A549 (cell line): ENCODE measurements at regions not wholly inside any gene's neighbourhood (a gene's known extent, or its start where the extent isn't known, plus 50 kb on each side); places are given as distances from the start of the nearest gene placed in this dataset.

ENCODE experiments used
- ATAC-seq, 2 experiments: fragments of 200-7000 bp in 1 of 2; fragments of >200 bp in 1 of 2; cut with Nextera tagmentation in 1 of 2; cut with Tn5 transposase in 1 of 2; 3 replicates each; pipeline versions ENCODE4 v1.8.0 to v1.9.1; 2018 to 2020; ENCODE audit warnings: mild to moderate bottlenecking in 1 of 2, moderate library complexity in 1 of 2
- CTCF ChIA-PET: fragments of 300-600 bp; sonication (Branson Sonifier 250); formaldehyde crosslinking; extraction: SDS; loops from one replicate; lab custom pipeline; 2021; ENCODE audit warnings: antibody characterized with exemption, inconsistent platforms; lab: Yijun Ruan, JAX
- POLR2A ChIA-PET: fragments of 350-600 bp; formaldehyde crosslinking; extraction: SDS; loops from one replicate; lab custom pipeline; 2021; ENCODE audit warnings: antibody characterized with exemption, inconsistent platforms; lab: Yijun Ruan, JAX
- DNase-seq, 2 experiments: peaks; one replicate each; pipeline versions ENCODE4 v3.0.0 to v3.0.0-alpha.2; 2011 to 2016; ENCODE audit warnings: low read depth in 1 of 2, low spot score in 1 of 2
- FAIRE-seq: peaks from 2 replicates; lab custom pipeline; 2011; peaks lifted over from hg19 to GRCh38; lab: Jason Lieb, UNC
- H3K27ac ChIP-seq, 2 experiments: fragments of >200 bp; sonication (Bioruptor Twin); formaldehyde crosslinking; 3 replicates each; pipeline ENCODE4 v1.5.1; 2016 to 2017
- H3K4me1 ChIP-seq: fragments of >200 bp; sonication (Bioruptor Twin); formaldehyde crosslinking; 3 replicates; pipeline ENCODE4 v1.6.1; 2016
- H3K4me2 ChIP-seq: fragments of >200 bp; sonication (Bioruptor Twin); formaldehyde crosslinking; 3 replicates; pipeline ENCODE4 v1.6.1; 2016
- H3K4me3 ChIP-seq: fragments of >200 bp; sonication (Bioruptor Twin); formaldehyde crosslinking; 3 replicates; pipeline ENCODE4 v1.5.1; 2016
- H3K9me3 ChIP-seq: fragments of >200 bp; sonication (Bioruptor Twin); formaldehyde crosslinking; 3 replicates; pipeline ENCODE4 v1.6.1; 2016
- ATOH8 ChIP-seq: fragments of 250-450 bp; sonication (Bioruptor Pico); IDR thresholded peaks from 2 replicates; pipeline ENCODE4 v1.5.0; 2020; ENCODE audit warnings: low read depth, mild to moderate bottlenecking, moderate library complexity
- CBX8 ChIP-seq: fragments of 200-600 bp; sonication (generic); IDR thresholded peaks from 2 replicates; pipeline ENCODE4 v1.6.1; 2016
- CHD2 ChIP-seq: fragments of 150-350 bp; IDR thresholded peaks from 2 replicates; pipeline ENCODE4 v1.6.1; 2014; ENCODE audit warnings: low read length; ENCODE audit not compliant: partially characterized antibody
- EHF ChIP-seq: fragments of 250-450 bp; sonication (Bioruptor Pico); IDR thresholded peaks from 2 replicates; pipeline ENCODE4 v1.5.0; 2020; ENCODE audit warnings: mild to moderate bottlenecking
- EHMT2 ChIP-seq: fragments of 200-600 bp; sonication (generic); IDR thresholded peaks from 2 replicates; pipeline ENCODE4 v1.6.1; 2016; ENCODE audit warnings: antibody characterized with exemption, low read depth, mild to moderate bottlenecking, moderate library complexity
- EP300 ChIP-seq, 2 experiments: fragments of >200 bp; sonication (Bioruptor Twin); formaldehyde crosslinking; IDR thresholded peaks; 2 replicates in 1 of 2; 3 replicates in 1 of 2; pipeline ENCODE4 v1.6.1; 2016 to 2017
- ESRRA ChIP-seq: fragments of 150-350 bp; IDR thresholded peaks from 2 replicates; pipeline ENCODE4 v1.6.1; 2014; ENCODE audit warnings: mild to moderate bottlenecking, low read length, borderline replicate concordance
- FOSL2 ChIP-seq, 2 experiments: fragments of 450-650 bp in 1 of 2; fragments of >200 bp in 1 of 2; sonication (Bioruptor Twin) in 1 of 2; formaldehyde crosslinking; IDR thresholded peaks; 2 replicates each; pipeline versions ENCODE4 v1.5.0 to v1.6.1; 2016 to 2020; ENCODE audit warnings: mild to moderate bottlenecking in 1 of 2, moderate library complexity in 1 of 2
- FOXS1 ChIP-seq: fragments of 250-450 bp; sonication (Bioruptor Pico); IDR thresholded peaks from 2 replicates; pipeline ENCODE4 v1.5.0; 2020; ENCODE audit warnings: mild to moderate bottlenecking, moderate library complexity
- GATA3 ChIP-seq: IDR thresholded peaks from 2 replicates; pipeline ENCODE4 v1.6.1; 2012; ENCODE audit warnings: borderline replicate concordance
- HDAC2 ChIP-seq: fragments of 200-600 bp; sonication (generic); IDR thresholded peaks from 2 replicates; pipeline ENCODE4 v1.6.1; 2016
- HOXA7 ChIP-seq: fragments of 250-450 bp; sonication (Bioruptor Pico); IDR thresholded peaks from 2 replicates; pipeline ENCODE4 v1.5.0; 2020; ENCODE audit warnings: mild to moderate bottlenecking, moderate library complexity
- HOXB5 ChIP-seq: fragments of 250-450 bp; sonication (Bioruptor Pico); IDR thresholded peaks from 2 replicates; pipeline ENCODE4 v1.5.0; 2020; ENCODE audit warnings: mild to moderate bottlenecking, moderate library complexity
- JUN ChIP-seq, 2 experiments: fragments of >200 bp; sonication (Bioruptor Twin); formaldehyde crosslinking; IDR thresholded peaks; 2 replicates in 1 of 2; 3 replicates in 1 of 2; pipeline ENCODE4 v1.6.1; 2016 to 2017
- KDM5A ChIP-seq: fragments of 200-600 bp; sonication (generic); IDR thresholded peaks from 2 replicates; pipeline ENCODE4 v1.6.1; 2016; ENCODE audit warnings: antibody characterized with exemption, mild to moderate bottlenecking
- MYC ChIP-seq: IDR thresholded peaks from 2 replicates; pipeline ENCODE4 v1.6.1; 2012; ENCODE audit warnings: mild to moderate bottlenecking, inconsistent platforms, low read length, improper control_type of control experiment, borderline replicate concordance
- NPAS2 ChIP-seq: fragments of 250-450 bp; sonication (Bioruptor Pico); IDR thresholded peaks from 2 replicates; pipeline ENCODE4 v1.8.0; 2022; ENCODE audit warnings: mild to moderate bottlenecking, moderate library complexity, borderline replicate concordance
- NR3C1 ChIP-seq: fragments of >200 bp; sonication (Bioruptor Twin); formaldehyde crosslinking; IDR thresholded peaks from 3 replicates; pipeline ENCODE4 v1.6.1; 2017
- RAD21 ChIP-seq, 2 experiments: fragments of >200 bp in 1 of 2; sonication (Bioruptor Twin) in 1 of 2; formaldehyde crosslinking in 1 of 2; IDR thresholded peaks in 1 of 2; conservative IDR thresholded peaks in 1 of 2; 2 replicates in 1 of 2; 3 replicates in 1 of 2; pipeline ENCODE4 v1.6.1; 2012 to 2018; ENCODE audit warnings: inconsistent platforms in 1 of 2
- RFX5 ChIP-seq: fragments of 450-650 bp; IDR thresholded peaks from 2 replicates; pipeline ENCODE4 v1.7.1; 2014; ENCODE audit warnings: antibody characterized with exemption, mild to moderate bottlenecking, moderate library complexity
- RNF2 ChIP-seq: fragments of 200-600 bp; sonication (generic); IDR thresholded peaks from 2 replicates; pipeline ENCODE4 v1.6.1; 2016; ENCODE audit warnings: low read depth, mild to moderate bottlenecking, antibody characterized with exemption, moderate library complexity, borderline replicate concordance
- TFCP2L1 ChIP-seq: fragments of 250-450 bp; sonication (Bioruptor Pico); IDR thresholded peaks from 2 replicates; pipeline ENCODE4 v1.5.0; 2021; ENCODE audit warnings: mild to moderate bottlenecking
- ZC3H11A ChIP-seq: fragments of 450-650 bp; IDR thresholded peaks from 2 replicates; pipeline ENCODE4 v1.6.1; 2014; ENCODE audit warnings: antibody characterized with exemption, mild to moderate bottlenecking
- ZFP36 ChIP-seq: fragments of 450-650 bp; IDR thresholded peaks from 2 replicates; pipeline ENCODE4 v1.6.1; 2014; ENCODE audit warnings: borderline replicate concordance; ENCODE audit not compliant: partially characterized antibody
- ZNF302 ChIP-seq: fragments of 250-450 bp; sonication (Bioruptor Pico); IDR thresholded peaks from 2 replicates; pipeline ENCODE4 v1.9.0; 2021; ENCODE audit warnings: inconsistent platforms, mild to moderate bottlenecking, moderate library complexity
- ZSCAN20 ChIP-seq: fragments of 250-450 bp; sonication (Bioruptor Pico); IDR thresholded peaks from 2 replicates; pipeline ENCODE4 v1.8.0; 2022; ENCODE audit warnings: mild to moderate bottlenecking, moderate library complexity
- WGBS: methylation state at CpG from one replicate; pipeline ENCODE4 v1.1.6; 2017; ENCODE audit errors: missing lambda C conversion rate; 5-methylcytosine and 5-hydroxymethylcytosine counted together
- TF ChIP-seq, protein P1 (sequence below): fragments of 200-600 bp; sonication (generic); IDR thresholded peaks from 2 replicates; pipeline ENCODE4 v1.6.1; 2016; ENCODE audit warnings: antibody characterized with exemption, mild to moderate bottlenecking, moderate library complexity
- TF ChIP-seq, protein P2 (sequence below): fragments of 250-450 bp; sonication (Bioruptor Pico); IDR thresholded peaks from 2 replicates; pipeline ENCODE4 v1.5.0; 2021; ENCODE audit warnings: mild to moderate bottlenecking, moderate library complexity, borderline replicate concordance

DNA sequence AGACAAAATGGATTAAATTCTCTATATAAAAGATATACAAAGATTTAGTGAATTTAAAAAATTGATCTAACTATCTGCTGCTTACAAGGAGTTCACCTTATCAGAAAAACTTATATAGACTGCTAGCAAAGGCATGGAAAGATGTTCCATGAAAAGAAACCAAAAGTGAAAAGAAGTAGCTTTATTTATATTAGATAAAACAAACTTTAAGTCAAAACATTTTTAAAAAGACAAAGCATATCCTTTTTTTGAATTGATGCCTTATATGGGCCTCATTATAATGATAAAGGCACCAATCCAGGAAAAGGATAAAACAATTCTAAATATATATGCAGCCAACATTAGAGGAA is 334.2 kb downstream of the MEI4 start:
- Histone ChIP-seq H3K9me3 (no peaks in the 10 kb centered on the region), H3K4me2 (no peak overlapping the region), H3K27ac (no peak overlapping the region), H3K4me3 (no peak overlapping the region), H3K4me1 (no peaks in the 10 kb centered on the region)
- ChIA-PET POLR2A (no interaction called here), CTCF (no interaction called here)
- FAIRE-seq (no peak), DNase-seq (no peak), ATAC-seq (no peak)
- TF ChIP-seq NR3C1 = no peak
- TF ChIP-seq ZC3H11A = no peak
- no peak for TF ChIP-seq HOXB5 (CRISPR knock-in tag)
- no peak for TF ChIP-seq CBX8
- no peak for TF ChIP-seq RFX5
- TF ChIP-seq GATA3 = no peak
- no peak for TF ChIP-seq FOSL2 (IDR thresholded peaks at IDR 0.05)
- no peak for TF ChIP-seq FOSL2 (CRISPR knock-in tag; IDR thresholded peaks at IDR 0.05)
- TF ChIP-seq ESRRA = no peak
- no peak for TF ChIP-seq JUN (IDR thresholded peaks at IDR 0.05)
- no peak for TF ChIP-seq EHF (CRISPR knock-in tag)
- no peak for TF ChIP-seq RAD21 (conservative IDR thresholded peaks at IDR 0.05 in 1 of 2, IDR thresholded peaks at IDR 0.05 in 1 of 2)
- no peak for TF ChIP-seq ATOH8 (CRISPR knock-in tag)
- TF ChIP-seq EHMT2 = no peak
- TF ChIP-seq ZNF302 (CRISPR knock-in tag) = no peak
- no peak for TF ChIP-seq MYC
- TF ChIP-seq HOXA7 (CRISPR knock-in tag) = no peak
- TF ChIP-seq TFCP2L1 (CRISPR knock-in tag) = no peak
- no peak for TF ChIP-seq NPAS2

- Histone ChIP-seq H3K27ac (no peak overlapping the region), H3K4me2 (no peak overlapping the region), H3K9me3 (no peaks in the 10 kb centered on the region), H3K4me1 (no peaks in the 10 kb centered on the region), H3K4me3 (no peak overlapping the region)
- 10% methylated on average over 1 of the region's 1 CpG for WGBS
- no peak for FAIRE-seq
- no peak for TF ChIP-seq EHF (CRISPR knock-in tag)
- TF ChIP-seq, protein P1, sequence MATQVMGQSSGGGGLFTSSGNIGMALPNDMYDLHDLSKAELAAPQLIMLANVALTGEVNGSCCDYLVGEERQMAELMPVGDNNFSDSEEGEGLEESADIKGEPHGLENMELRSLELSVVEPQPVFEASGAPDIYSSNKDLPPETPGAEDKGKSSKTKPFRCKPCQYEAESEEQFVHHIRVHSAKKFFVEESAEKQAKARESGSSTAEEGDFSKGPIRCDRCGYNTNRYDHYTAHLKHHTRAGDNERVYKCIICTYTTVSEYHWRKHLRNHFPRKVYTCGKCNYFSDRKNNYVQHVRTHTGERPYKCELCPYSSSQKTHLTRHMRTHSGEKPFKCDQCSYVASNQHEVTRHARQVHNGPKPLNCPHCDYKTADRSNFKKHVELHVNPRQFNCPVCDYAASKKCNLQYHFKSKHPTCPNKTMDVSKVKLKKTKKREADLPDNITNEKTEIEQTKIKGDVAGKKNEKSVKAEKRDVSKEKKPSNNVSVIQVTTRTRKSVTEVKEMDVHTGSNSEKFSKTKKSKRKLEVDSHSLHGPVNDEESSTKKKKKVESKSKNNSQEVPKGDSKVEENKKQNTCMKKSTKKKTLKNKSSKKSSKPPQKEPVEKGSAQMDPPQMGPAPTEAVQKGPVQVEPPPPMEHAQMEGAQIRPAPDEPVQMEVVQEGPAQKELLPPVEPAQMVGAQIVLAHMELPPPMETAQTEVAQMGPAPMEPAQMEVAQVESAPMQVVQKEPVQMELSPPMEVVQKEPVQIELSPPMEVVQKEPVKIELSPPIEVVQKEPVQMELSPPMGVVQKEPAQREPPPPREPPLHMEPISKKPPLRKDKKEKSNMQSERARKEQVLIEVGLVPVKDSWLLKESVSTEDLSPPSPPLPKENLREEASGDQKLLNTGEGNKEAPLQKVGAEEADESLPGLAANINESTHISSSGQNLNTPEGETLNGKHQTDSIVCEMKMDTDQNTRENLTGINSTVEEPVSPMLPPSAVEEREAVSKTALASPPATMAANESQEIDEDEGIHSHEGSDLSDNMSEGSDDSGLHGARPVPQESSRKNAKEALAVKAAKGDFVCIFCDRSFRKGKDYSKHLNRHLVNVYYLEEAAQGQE = peak; percentile 31; the same call in 1 of the 2 replicates
- ChIA-PET CTCF (no interaction called here), POLR2A (no interaction called here)
- DNase-seq = no peak
- ATAC-seq = no peak
These were observed 357.3 kb downstream of the MEI4 start for GRCh38 chr6:78010130-78010529.

GRCh38 chr6:78020586-78020985 is 367.7 kb downstream of the MEI4 start:
- FAIRE-seq = no peak
- 15% methylated on average over 3 of the region's 3 CpGs for WGBS
- POLR2A ChIA-PET = no interaction called here
- H3K27ac ChIP-seq = no peak overlapping the region
- TF ChIP-seq, protein P2, sequence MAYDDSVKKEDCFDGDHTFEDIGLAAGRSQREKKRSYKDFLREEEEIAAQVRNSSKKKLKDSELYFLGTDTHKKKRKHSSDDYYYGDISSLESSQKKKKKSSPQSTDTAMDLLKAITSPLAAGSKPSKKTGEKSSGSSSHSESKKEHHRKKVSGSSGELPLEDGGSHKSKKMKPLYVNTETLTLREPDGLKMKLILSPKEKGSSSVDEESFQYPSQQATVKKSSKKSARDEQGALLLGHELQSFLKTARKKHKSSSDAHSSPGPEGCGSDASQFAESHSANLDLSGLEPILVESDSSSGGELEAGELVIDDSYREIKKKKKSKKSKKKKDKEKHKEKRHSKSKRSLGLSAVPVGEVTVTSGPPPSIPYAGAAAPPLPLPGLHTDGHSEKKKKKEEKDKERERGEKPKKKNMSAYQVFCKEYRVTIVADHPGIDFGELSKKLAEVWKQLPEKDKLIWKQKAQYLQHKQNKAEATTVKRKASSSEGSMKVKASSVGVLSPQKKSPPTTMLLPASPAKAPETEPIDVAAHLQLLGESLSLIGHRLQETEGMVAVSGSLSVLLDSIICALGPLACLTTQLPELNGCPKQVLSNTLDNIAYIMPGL = no peak
- TF ChIP-seq RNF2 = no peak
- TF ChIP-seq RAD21 (conservative IDR thresholded peaks at IDR 0.05 in 1 of 2, IDR thresholded peaks at IDR 0.05 in 1 of 2) = no peak
- TF ChIP-seq EHMT2 = no peak
- TF ChIP-seq MYC = no peak
- no peak for TF ChIP-seq CHD2
- no peak for TF ChIP-seq HOXA7 (CRISPR knock-in tag)
- no peak for TF ChIP-seq ZSCAN20 (CRISPR knock-in tag)
- TF ChIP-seq ZFP36 = no peak
- TF ChIP-seq FOXS1 (CRISPR knock-in tag) = no peak
- no peak for TF ChIP-seq EP300 (IDR thresholded peaks at IDR 0.05)
- no peak for TF ChIP-seq HDAC2
- no peak for TF ChIP-seq KDM5A
- no peak for TF ChIP-seq NR3C1
- no peak for TF ChIP-seq GATA3
- TF ChIP-seq, all 56 proteins: peak for 0
- Histone ChIP-seq H3K4me2 (no peak overlapping the region), H3K4me3 (no peak overlapping the region), H3K4me1 (no peaks in the 10 kb centered on the region), H3K9me3 (no peaks in the 10 kb centered on the region)
- no peak for DNase-seq
- no peak for ATAC-seq
- CTCF ChIA-PET = no interaction called here
